PC-3 (cell line): ENCODE measurements at regions not wholly inside any gene's neighbourhood (a gene's known extent, or its start where the extent isn't known, plus 50 kb on each side); places are given as distances from the start of the nearest gene placed in this dataset.

Experiments used
- CTCF ChIP-seq: fragments of 300-600 bp; sonication (generic); conservative IDR thresholded peaks from 2 replicates; pipeline ENCODE4 v1.5.1; 2017; ENCODE audit warnings: antibody characterized with exemption, low read depth, mild to moderate bottlenecking, low read length
- EZH2 ChIP-seq: fragments of 300-600 bp; sonication (generic); IDR thresholded peaks from one replicate; pipeline ENCODE4 v1.6.1; 2017; ENCODE audit warnings: antibody characterized with exemption, mild to moderate bottlenecking, low read length; ENCODE audit not compliant: unreplicated experiment

- no peak for TF ChIP-seq CTCF
- TF ChIP-seq EZH2 = no peak
These were observed 367.8 kb upstream of the IL12A start for GRCh38 chr3:159620873-159621272.
